C4-2B (cell line): ENCODE measurements at regions not wholly inside any gene's neighbourhood (a gene's known extent, or its start where the extent isn't known, plus 50 kb on each side); places are given as distances from the start of the nearest gene placed in this dataset.

Experiments used
- ZFX ChIP-seq: fragments of 450-650 bp; IDR thresholded peaks from 2 replicates; pipeline ENCODE4 v1.6.1; 2017
- TF ChIP-seq, protein P1 (sequence below): fragments of 450-650 bp; conservative IDR thresholded peaks from 2 replicates; pipeline ENCODE4 v1.5.1; 2017; ENCODE audit warnings: mild to moderate bottlenecking

DNA sequence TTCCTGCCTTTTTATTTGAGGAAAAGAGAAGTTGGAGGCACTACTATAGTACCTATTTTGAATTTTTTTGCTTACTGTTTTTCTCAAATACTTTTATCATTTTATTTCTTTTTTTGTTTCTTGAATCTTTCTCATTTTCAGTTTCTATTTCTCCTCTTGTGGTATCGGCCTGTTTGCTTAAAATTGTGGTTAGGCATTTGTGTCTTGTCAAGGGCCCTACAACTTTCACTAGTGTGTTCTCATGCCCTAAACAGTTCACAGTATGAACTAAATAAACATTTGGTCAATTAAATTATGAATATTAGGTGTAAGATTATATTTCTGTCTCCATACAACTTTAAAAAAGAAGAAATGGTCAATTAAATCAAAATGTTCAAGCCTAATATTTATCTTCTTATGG is 613.5 kb downstream of the MBD2 start:
- TF ChIP-seq, protein P1, sequence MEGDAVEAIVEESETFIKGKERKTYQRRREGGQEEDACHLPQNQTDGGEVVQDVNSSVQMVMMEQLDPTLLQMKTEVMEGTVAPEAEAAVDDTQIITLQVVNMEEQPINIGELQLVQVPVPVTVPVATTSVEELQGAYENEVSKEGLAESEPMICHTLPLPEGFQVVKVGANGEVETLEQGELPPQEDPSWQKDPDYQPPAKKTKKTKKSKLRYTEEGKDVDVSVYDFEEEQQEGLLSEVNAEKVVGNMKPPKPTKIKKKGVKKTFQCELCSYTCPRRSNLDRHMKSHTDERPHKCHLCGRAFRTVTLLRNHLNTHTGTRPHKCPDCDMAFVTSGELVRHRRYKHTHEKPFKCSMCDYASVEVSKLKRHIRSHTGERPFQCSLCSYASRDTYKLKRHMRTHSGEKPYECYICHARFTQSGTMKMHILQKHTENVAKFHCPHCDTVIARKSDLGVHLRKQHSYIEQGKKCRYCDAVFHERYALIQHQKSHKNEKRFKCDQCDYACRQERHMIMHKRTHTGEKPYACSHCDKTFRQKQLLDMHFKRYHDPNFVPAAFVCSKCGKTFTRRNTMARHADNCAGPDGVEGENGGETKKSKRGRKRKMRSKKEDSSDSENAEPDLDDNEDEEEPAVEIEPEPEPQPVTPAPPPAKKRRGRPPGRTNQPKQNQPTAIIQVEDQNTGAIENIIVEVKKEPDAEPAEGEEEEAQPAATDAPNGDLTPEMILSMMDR = no peak
- TF ChIP-seq ZFX = no peak
